Mesothelial cell of epicardium (in vitro differentiated cells): ENCODE measurements at regions not wholly inside any gene's neighbourhood (a gene's known extent, or its start where the extent isn't known, plus 50 kb on each side); places are given as distances from the start of the nearest gene placed in this dataset.

Source experiments
- DNase-seq, 2 experiments: peaks; one replicate each; pipeline ENCODE4 v3.0.0; 2021; ENCODE audit warnings: low spot score in 2 of 2; ENCODE audit not compliant: unreplicated experiment in 2 of 2
- H3K27ac Mint-ChIP-seq: 2 replicates; pipeline ENCODE4 v1.8.0; 2021; ENCODE audit warnings: mixed read lengths
- H3K27me3 Mint-ChIP-seq: 2 replicates; pipeline ENCODE4 v1.8.0; 2021; ENCODE audit warnings: low read depth, mixed read lengths
- H3K36me3 Mint-ChIP-seq: 2 replicates; pipeline ENCODE4 v1.8.0; 2021; ENCODE audit warnings: mixed read lengths
- H3K4me1 Mint-ChIP-seq: 2 replicates; pipeline ENCODE4 v1.8.0; 2021; ENCODE audit warnings: mixed read lengths
- H3K4me3 Mint-ChIP-seq: 2 replicates; pipeline ENCODE4 v1.8.0; 2021; ENCODE audit warnings: mild to moderate bottlenecking, moderate library complexity, mixed read lengths
- H3K9me3 Mint-ChIP-seq: 2 replicates; pipeline ENCODE4 v1.8.0; 2021; ENCODE audit warnings: mixed read lengths
- CTCF ChIP-seq: fragments of 200-600 bp; sonication (generic); IDR thresholded peaks from one replicate; pipeline ENCODE4 v1.5.0; 2021; ENCODE audit warnings: antibody characterized with exemption; ENCODE audit not compliant: unreplicated experiment

DNA sequence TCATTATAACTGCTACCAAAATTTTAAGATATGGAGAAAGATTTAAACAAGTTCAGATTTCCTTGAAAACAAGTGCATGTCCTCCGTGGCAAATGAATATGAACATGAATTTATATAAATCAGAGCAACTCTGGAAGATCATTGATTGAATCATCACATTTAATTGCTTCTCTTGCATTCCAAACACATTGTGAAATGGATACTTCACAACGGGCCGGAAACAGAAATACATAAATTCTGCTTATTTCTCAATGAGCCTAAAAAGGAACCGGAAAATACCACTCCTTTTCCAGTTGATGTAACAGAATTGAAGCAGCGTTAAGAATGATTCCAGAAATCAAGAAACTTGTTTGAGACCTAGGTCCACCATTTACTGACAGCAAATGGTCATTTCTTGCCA is 134.6 kb upstream of the BTN3A2 start:
- Mint-ChIP-seq H3K4me3 (no peak overlapping the region), H3K4me1 (peaks cover 29% of the 10 kb centered on the region), H3K27me3 (no peaks in the 10 kb centered on the region), H3K36me3 (no peaks in the 10 kb centered on the region), H3K27ac (no peak overlapping the region), H3K9me3 (no peaks in the 10 kb centered on the region)
- TF ChIP-seq CTCF: no peak
- DNase-seq: no peak

- Mint-ChIP-seq H3K27ac (no peak overlapping the region), H3K27me3 (no peaks in the 10 kb centered on the region), H3K4me3 (no peak overlapping the region), H3K36me3 (no peaks in the 10 kb centered on the region), H3K4me1 (peaks cover 32% of the 10 kb centered on the region), H3K9me3 (no peaks in the 10 kb centered on the region)
- no peak for TF ChIP-seq CTCF
- DNase-seq: no peak
Measured at GRCh38 chr6:26231006-26231587, 133.9 kb upstream of the BTN3A2 start.

DNA sequence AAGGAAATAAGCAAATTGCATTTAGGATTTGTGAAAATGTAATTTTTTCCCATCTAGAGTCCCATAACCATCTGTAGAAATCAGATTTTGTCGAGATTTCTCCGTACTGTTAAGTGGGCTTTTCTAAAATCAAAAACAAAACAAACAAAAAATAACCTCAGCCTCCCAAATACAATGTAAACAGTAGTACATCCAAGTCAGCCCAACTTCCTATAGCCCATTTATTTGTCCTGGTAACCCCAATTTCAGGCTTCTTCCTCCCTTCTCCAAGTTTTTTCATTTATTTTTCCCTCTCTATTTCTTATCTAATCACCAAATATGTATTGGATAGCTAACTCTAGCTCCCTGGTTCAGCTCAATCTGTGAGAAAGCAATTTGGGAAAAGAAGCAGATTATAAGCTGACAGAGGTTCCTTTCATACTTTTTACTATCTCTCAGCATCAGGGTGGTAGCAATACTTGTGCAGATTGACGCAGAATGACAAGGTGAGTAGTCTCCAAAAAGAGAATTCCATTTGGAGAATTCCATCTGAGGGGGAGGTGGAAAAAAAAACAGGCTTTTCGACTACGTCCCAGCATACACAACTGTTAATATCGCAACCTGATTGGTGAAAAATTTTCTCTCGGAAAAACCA is 132.6 kb upstream of the BTN3A2 start:
- H3K4me1 Mint-ChIP-seq: peaks cover 23% of the 10 kb centered on the region
- no peak for DNase-seq
- no peaks in the 10 kb centered on the region for H3K27me3 Mint-ChIP-seq
- peak overlapping the region; percentile 60 for H3K27ac Mint-ChIP-seq
- H3K4me3 Mint-ChIP-seq: peak overlapping the region; percentile 87
- no peak for TF ChIP-seq CTCF
- no peaks in the 10 kb centered on the region for H3K9me3 Mint-ChIP-seq
- H3K36me3 Mint-ChIP-seq: no peaks in the 10 kb centered on the region

GRCh38 chr6:26232940-26233648 is 131.9 kb upstream of the BTN3A2 start:
- peak overlapping the region; percentile 87 for H3K4me3 Mint-ChIP-seq
- H3K27ac Mint-ChIP-seq: peak overlapping the region; percentile 93
- no peak for TF ChIP-seq CTCF
- no peaks in the 10 kb centered on the region for H3K36me3 Mint-ChIP-seq
- peaks cover 23% of the 10 kb centered on the region for H3K4me1 Mint-ChIP-seq
- no peaks in the 10 kb centered on the region for H3K27me3 Mint-ChIP-seq
- H3K9me3 Mint-ChIP-seq: no peaks in the 10 kb centered on the region
- DNase-seq: no peak

- Mint-ChIP-seq H3K9me3 (no peaks in the 10 kb centered on the region), H3K4me3 (peak overlapping the region; percentile 87), H3K4me1 (peaks cover 23% of the 10 kb centered on the region), H3K27me3 (no peaks in the 10 kb centered on the region), H3K36me3 (no peaks in the 10 kb centered on the region), H3K27ac (peak overlapping the region; percentile 93)
- no peak for DNase-seq
- TF ChIP-seq CTCF: no peak
Measured at GRCh38 chr6:26233649-26234420, 131.2 kb upstream of the BTN3A2 start.
